ENCODE measurements at regions not wholly inside any gene's neighbourhood (a gene's known extent, or its start where the extent isn't known, plus 50 kb on each side); places are given as distances from the start of the nearest gene placed in this dataset.
A peak's percentile ranks its signal among the peaks of the same experiment; 100 is the strongest.

GRCh38 chr11:15851051-15851498 lies 505.3 kb downstream of the SOX6 start:
- no peak for DNase-seq

GRCh38 chr11:15852179-15852578 lies 504.2 kb downstream of the SOX6 start:
- peak; percentile 42 for DNase-seq

GRCh38 chr11:15854245-15854644 lies 502.1 kb downstream of the SOX6 start:
- no peak for DNase-seq

- no peak for DNase-seq
Measured at GRCh38 chr11:15858881-15859280, 497.5 kb downstream of the SOX6 start.

- no peak for DNase-seq
Measured at GRCh38 chr11:15859411-15859810, 496.9 kb downstream of the SOX6 start.

- DNase-seq = no peak
Measured at GRCh38 chr11:15861256-15861655, 495.1 kb downstream of the SOX6 start.

GRCh38 chr11:15863411-15863810 lies 492.9 kb downstream of the SOX6 start:
- DNase-seq = no peak

- no peak for DNase-seq
Measured at GRCh38 chr11:15864026-15864805, 492.1 kb downstream of the SOX6 start.

GRCh38 chr11:15865212-15865987 lies 490.9 kb downstream of the SOX6 start:
- DNase-seq = no peak

GRCh38 chr11:15867871-15868270 lies 488.5 kb downstream of the SOX6 start:
- no peak for DNase-seq

- DNase-seq = no peak
Measured at GRCh38 chr11:15870911-15871310, 485.4 kb downstream of the SOX6 start.

GRCh38 chr11:15871904-15872626 lies 484.3 kb downstream of the SOX6 start:
- no peak for DNase-seq

GRCh38 chr11:15873501-15873900 lies 482.8 kb downstream of the SOX6 start:
- DNase-seq = no peak

- no peak for DNase-seq
Measured at GRCh38 chr11:15874704-15875103, 481.6 kb downstream of the SOX6 start.

- no peak for DNase-seq
Measured at GRCh38 chr11:15875393-15875792, 481.0 kb downstream of the SOX6 start.

- no peak for DNase-seq
Measured at GRCh38 chr11:15875943-15876342, 480.4 kb downstream of the SOX6 start.

GRCh38 chr11:15878756-15879155 lies 477.6 kb downstream of the SOX6 start:
- DNase-seq = no peak

- no peak for DNase-seq
Measured at GRCh38 chr11:15880291-15880690, 476.1 kb downstream of the SOX6 start.

GRCh38 chr11:15882876-15883454 lies 473.4 kb downstream of the SOX6 start:
- no peak for DNase-seq

- no peak for DNase-seq
Measured at GRCh38 chr11:15883455-15883920, 472.9 kb downstream of the SOX6 start.

- DNase-seq = no peak
Measured at GRCh38 chr11:15884141-15884540, 472.2 kb downstream of the SOX6 start.

- DNase-seq = no peak
Measured at GRCh38 chr11:15884777-15885540, 471.4 kb downstream of the SOX6 start.
